HepG2 (cell line): ENCODE measurements at regions not wholly inside any gene's neighbourhood (a gene's known extent, or its start where the extent isn't known, plus 50 kb on each side); places are given as distances from the start of the nearest gene placed in this dataset.

Source experiments
- ATAC-seq: fragments of 200-7000 bp; cut with Tn5 transposase; 3 replicates; pipeline ENCODE4 v1.9.1; 2020; ENCODE audit warnings: mild to moderate bottlenecking, moderate library complexity
- BruUV-seq: library from RNA; stranded (reverse); fragments of 400-500 nt; replicated peaks from 2 replicates; lab custom pipeline; 2021; lab: Mats Ljungman, UMichigan
- CTCF ChIA-PET: fragments of 300-600 bp; formaldehyde crosslinking; extraction: SDS; loops from one replicate; lab custom pipeline; 2021; ENCODE audit warnings: low total read pairs, inconsistent platforms, low intra/inter-chr PET ratio; lab: Yijun Ruan, JAX
- POLR2A ChIA-PET: fragments of 350-600 bp; sonication (Branson Sonifier 250); formaldehyde crosslinking; loops from one replicate; lab custom pipeline; 2020; ENCODE audit warnings: antibody characterized with exemption, inconsistent platforms; lab: Yijun Ruan, JAX
- DNase-seq: peaks from one replicate; pipeline ENCODE4 v3.0.0-alpha.2; 2015; ENCODE audit warnings: low spot score
- FAIRE-seq: peaks from 3 replicates; lab custom pipeline; 2011; peaks lifted over from hg19 to GRCh38; lab: Jason Lieb, UNC
- H2AFZ ChIP-seq: one replicate; pipeline ENCODE4 v1.6.1; 2011; ENCODE audit warnings: low read length, inconsistent platforms
- H3K27ac ChIP-seq: fragments of 300-600 bp; 3 replicates; pipeline ENCODE4 v1.8.0; 2011; ENCODE audit warnings: mixed run types, mild to moderate bottlenecking, mixed read lengths, low read length, inconsistent platforms; ENCODE audit not compliant: insufficient read depth; ENCODE audit errors: extremely low read length
- H3K27me3 ChIP-seq, 2 experiments: fragments of 200-600 bp in 1 of 2; 2 replicates in 1 of 2; 3 replicates in 1 of 2; pipeline versions ENCODE4 v1.6.0 to v1.8.0; 2011; ENCODE audit warnings: low read length in 2 of 2, mild to moderate bottlenecking in 2 of 2, moderate library complexity in 2 of 2, inconsistent platforms in 1 of 2; ENCODE audit not compliant: insufficient read depth in 2 of 2, control insufficient read depth in 1 of 2
- H3K36me3 ChIP-seq, 2 experiments: fragments of 200-600 bp in 1 of 2; replicated peaks in 1 of 2; 2 replicates in 1 of 2; 3 replicates in 1 of 2; pipeline versions ENCODE4 v1.5.1 to v1.8.0; 2011; ENCODE audit warnings: low read length in 2 of 2, inconsistent platforms in 1 of 2; ENCODE audit not compliant: insufficient read depth in 2 of 2, control insufficient read depth in 1 of 2
- H3K4me1 ChIP-seq: 2 replicates; pipeline ENCODE4 v1.5.1; 2012; ENCODE audit warnings: low read length, inconsistent platforms; ENCODE audit not compliant: insufficient read depth
- H3K4me2 ChIP-seq: 2 replicates; pipeline ENCODE4 v1.6.0; 2011; ENCODE audit warnings: low read depth, low read length, inconsistent platforms
- H3K4me3 ChIP-seq, 3 experiments: fragments of 200-600 bp in 1 of 3; sonication (generic), shearing (Covaris generic) in 1 of 3; replicated peaks in 1 of 3; 2 replicates each; pipeline ENCODE4 v1.5.1; 2011 to 2016; ENCODE audit warnings: low read length in 3 of 3, inconsistent platforms in 2 of 3, low read depth in 2 of 3, mild to moderate bottlenecking in 2 of 3, control low read depth in 1 of 3, mixed read lengths in 1 of 3; ENCODE audit not compliant: insufficient read depth in 1 of 3
- H3K79me2 ChIP-seq: one replicate; pipeline ENCODE4 v1.6.1; 2011; ENCODE audit warnings: low read length, inconsistent platforms; ENCODE audit not compliant: insufficient read depth
- H3K9ac ChIP-seq: 2 replicates; pipeline ENCODE4 v1.6.0; 2011; ENCODE audit warnings: mild to moderate bottlenecking, low read depth, low read length, inconsistent platforms; ENCODE audit not compliant: insufficient read depth
- H3K9me3 ChIP-seq: 2 replicates; pipeline ENCODE4 v1.5.1; 2012; ENCODE audit warnings: mild to moderate bottlenecking, low read length
- H4K20me1 ChIP-seq: 2 replicates; pipeline ENCODE4 v1.6.0; 2011; ENCODE audit warnings: inconsistent platforms, mild to moderate bottlenecking, low read length, moderate library complexity; ENCODE audit not compliant: insufficient read depth
- KMT2A ChIP-seq: sonication (generic); formaldehyde crosslinking; IDR thresholded peaks from 2 replicates; pipeline ENCODE4 v1.4.0; 2020; ENCODE audit warnings: missing genetic modification reagents
- NR2F6 ChIP-seq, 2 experiments: IDR thresholded peaks; 2 replicates each; pipeline ENCODE4 v1.6.1; 2016; ENCODE audit warnings: antibody characterized with exemption in 1 of 2, mild to moderate bottlenecking in 1 of 2
- POGZ ChIP-seq: sonication (generic); formaldehyde crosslinking; IDR thresholded peaks from 2 replicates; pipeline ENCODE4 v1.4.0; 2020; ENCODE audit warnings: mild to moderate bottlenecking, missing genetic modification reagents
- PTBP1 ChIP-seq: fragments of 200-400 bp; formaldehyde crosslinking; IDR thresholded peaks from 2 replicates; pipeline ENCODE4 v1.6.1; 2018; ENCODE audit warnings: low read length, low read depth; ENCODE audit not compliant: poor library complexity, severe bottlenecking
- REXO4 ChIP-seq: sonication (generic); formaldehyde crosslinking; IDR thresholded peaks from 2 replicates; pipeline ENCODE4 v1.8.0; 2022; ENCODE audit warnings: missing genetic modification reagents, mild to moderate bottlenecking, borderline replicate concordance
- TOE1 ChIP-seq: sonication (generic); formaldehyde crosslinking; IDR thresholded peaks from 2 replicates; pipeline ENCODE4 v1.4.0; 2020; ENCODE audit warnings: mild to moderate bottlenecking, missing genetic modification reagents
- ZNF276 ChIP-seq: sonication (generic); formaldehyde crosslinking; IDR thresholded peaks from 2 replicates; pipeline ENCODE4 v1.4.0; 2020; ENCODE audit warnings: mild to moderate bottlenecking, low read depth, missing genetic modification reagents
- ZNF629 ChIP-seq: sonication (generic); formaldehyde crosslinking; conservative IDR thresholded peaks from 2 replicates; pipeline ENCODE4 v1.5.0; 2020; ENCODE audit warnings: missing genetic modification reagents
- ZNF660 ChIP-seq: sonication (generic); formaldehyde crosslinking; IDR thresholded peaks from 2 replicates; pipeline ENCODE4 v1.5.1; 2020; ENCODE audit warnings: mild to moderate bottlenecking, low read depth, missing genetic modification reagents, borderline replicate concordance
- ZNF713 ChIP-seq: sonication (generic); formaldehyde crosslinking; IDR thresholded peaks from 2 replicates; pipeline ENCODE4 v1.4.0; 2020; ENCODE audit warnings: mild to moderate bottlenecking, missing genetic modification reagents
- ZUFSP ChIP-seq: sonication (generic); formaldehyde crosslinking; IDR thresholded peaks from 2 replicates; pipeline ENCODE4 v1.9.0; 2021; ENCODE audit warnings: missing genetic modification reagents, mild to moderate bottlenecking, borderline replicate concordance
- WGBS: methylation state at CpG from one replicate; pipeline ENCODE4 v1.1.6; 2017; ENCODE audit warnings: low lambda C conversion rate; 5-methylcytosine and 5-hydroxymethylcytosine counted together
- in situ Hi-C: cut with HindIII; loops from 2 replicates; pipeline ENCODE4 v1.10.0; 2017; ENCODE audit warnings: low pct_unique_long_range_greater_than_20kb; ENCODE audit not compliant: extremely low pct_ligation_motif_present
- intact Hi-C: fragments of 100-400 bp; cut with micrococcal nuclease; formaldehyde crosslinking; loops from one replicate; pipeline ENCODE4 v1.10.0; 2022; ENCODE audit not compliant: unreplicated experiment

- H3K79me2 ChIP-seq, result no peaks in the 10 kb centered on the region
- no peak for FAIRE-seq
- in situ Hi-C loops, result no loop called here
- no peak overlapping the region for H2AFZ ChIP-seq
- no peaks in the 10 kb centered on the region for H3K9me3 ChIP-seq
- ChIA-PET POLR2A (no interaction called here), CTCF (no interaction called here)
- H4K20me1 ChIP-seq, result no peaks in the 10 kb centered on the region
- no peak overlapping the region for H3K4me2 ChIP-seq
- no peak overlapping the region for H3K27ac ChIP-seq
- DNase-seq, result no peak
- no TSS peak for BruUV-seq
- WGBS, result 50% methylated on average over 6 of the region's 9 CpGs
- ATAC-seq, result no peak
- H3K4me3 ChIP-seq, result no peak overlapping the region
- intact Hi-C loops, result no loop called here
- peaks cover 5% of the 10 kb centered on the region for H3K4me1 ChIP-seq
- no peaks in the 10 kb centered on the region for H3K27me3 ChIP-seq
- TF ChIP-seq PTBP1, result no peak
- TF ChIP-seq ZNF629 (CRISPR knock-in tag), result peak; percentile 42; the same call in 1 of the 2 replicates
- H3K9ac ChIP-seq, result no peak overlapping the region
- no peaks in the 10 kb centered on the region for H3K36me3 ChIP-seq
These were observed 69.6 kb upstream of the SLC34A2 start for GRCh38 chr4:25585901-25586523.

GRCh38 chr4:25588206-25588605 is 67.4 kb upstream of the SLC34A2 start:
- no peak overlapping the region for H3K9ac ChIP-seq
- no TSS peak for BruUV-seq
- H2AFZ ChIP-seq, result no peak overlapping the region
- H4K20me1 ChIP-seq, result no peaks in the 10 kb centered on the region
- ATAC-seq (no peak), FAIRE-seq (no peak), DNase-seq (no peak)
- H3K36me3 ChIP-seq, result no peaks in the 10 kb centered on the region
- WGBS, result 57% methylated on average over 7 of the region's 7 CpGs
- ChIA-PET CTCF (no interaction called here), POLR2A (no interaction called here)
- H3K79me2 ChIP-seq, result no peaks in the 10 kb centered on the region
- H3K27me3 ChIP-seq, result no peaks in the 10 kb centered on the region
- H3K4me1 ChIP-seq, result no peaks in the 10 kb centered on the region
- in situ Hi-C loops (no loop called here), intact Hi-C loops (no loop called here)
- H3K4me3 ChIP-seq, result no peak overlapping the region
- no peaks in the 10 kb centered on the region for H3K9me3 ChIP-seq
- TF ChIP-seq REXO4 (CRISPR knock-in tag) (no peak), ZUFSP (CRISPR knock-in tag) (no peak), ZNF660 (no peak), POGZ (CRISPR knock-in tag) (no peak), NR2F6 (IDR thresholded peaks at IDR 0.05) (no peak), NR2F6 (CRISPR knock-in tag; IDR thresholded peaks at IDR 0.05) (no peak), KMT2A (CRISPR knock-in tag) (no peak), ZNF713 (CRISPR knock-in tag) (no peak), ZNF276 (CRISPR knock-in tag) (no peak), TOE1 (CRISPR knock-in tag) (no peak)
- no peak overlapping the region for H3K4me2 ChIP-seq
- H3K27ac ChIP-seq, result no peak overlapping the region
